ENCODE measurements at regions not wholly inside any gene's neighbourhood (a gene's known extent, or its start where the extent isn't known, plus 50 kb on each side); places are given as distances from the start of the nearest gene placed in this dataset.

GRCh38 chr3:5270666-5271371 lies 83.3 kb downstream of the EDEM1 start:
- no peak for DNase-seq (ENCODE audit: low spot score)

GRCh38 chr3:5271372-5271683 lies 83.8 kb downstream of the EDEM1 start:
- DNase-seq (ENCODE audit: low spot score): no peak

- no peak for DNase-seq (ENCODE audit: low spot score)
Observed at GRCh38 chr3:5272387-5272786, 84.9 kb downstream of the EDEM1 start.

GRCh38 chr3:5274091-5274490 lies 86.6 kb downstream of the EDEM1 start:
- no peak for DNase-seq (ENCODE audit: low spot score)

- DNase-seq (ENCODE audit: low spot score): no peak
Observed at GRCh38 chr3:5275529-5275928, 88.0 kb downstream of the EDEM1 start.

GRCh38 chr3:5276934-5277333 lies 89.4 kb downstream of the EDEM1 start:
- DNase-seq (ENCODE audit: low spot score): no peak

- DNase-seq (ENCODE audit: low spot score): no peak
Observed at GRCh38 chr3:5277612-5278236, 90.2 kb downstream of the EDEM1 start.

GRCh38 chr3:5278666-5279065 lies 91.2 kb downstream of the EDEM1 start:
- DNase-seq (ENCODE audit: low spot score): no peak

- no peak for DNase-seq (ENCODE audit: low spot score)
Observed at GRCh38 chr3:5282703-5283102, 95.2 kb downstream of the EDEM1 start.

GRCh38 chr3:5285439-5285838 lies 97.9 kb downstream of the EDEM1 start:
- no peak for DNase-seq (ENCODE audit: low spot score)

GRCh38 chr3:5290915-5291314 lies 103.4 kb downstream of the EDEM1 start:
- DNase-seq (ENCODE audit: low spot score): no peak

GRCh38 chr3:5292512-5292911 lies 105.0 kb downstream of the EDEM1 start:
- DNase-seq (ENCODE audit: low spot score): no peak

GRCh38 chr3:5293207-5293606 lies 105.7 kb downstream of the EDEM1 start:
- no peak for DNase-seq (ENCODE audit: low spot score)

- no peak for DNase-seq (ENCODE audit: low spot score)
Observed at GRCh38 chr3:5294356-5294755, 106.8 kb downstream of the EDEM1 start.

- no peak for DNase-seq (ENCODE audit: low spot score)
Observed at GRCh38 chr3:5295191-5295690, 107.7 kb downstream of the EDEM1 start.

GRCh38 chr3:5296362-5296761 lies 108.9 kb downstream of the EDEM1 start:
- no peak for DNase-seq (ENCODE audit: low spot score)

- no peak for DNase-seq (ENCODE audit: low spot score)
Observed at GRCh38 chr3:5297895-5298294, 110.4 kb downstream of the EDEM1 start.

- no peak for DNase-seq (ENCODE audit: low spot score)
Observed at GRCh38 chr3:5298453-5298852, 110.9 kb downstream of the EDEM1 start.

- DNase-seq (ENCODE audit: low spot score): no peak
Observed at GRCh38 chr3:5299161-5299560, 111.7 kb downstream of the EDEM1 start.

- DNase-seq (ENCODE audit: low spot score): no peak
Observed at GRCh38 chr3:5300638-5301037, 113.1 kb downstream of the EDEM1 start.

- DNase-seq (ENCODE audit: low spot score): no peak
Observed at GRCh38 chr3:5301651-5302297, 114.3 kb downstream of the EDEM1 start.

GRCh38 chr3:5302661-5303060 lies 115.2 kb downstream of the EDEM1 start:
- DNase-seq (ENCODE audit: low spot score): no peak

- no peak for DNase-seq (ENCODE audit: low spot score)
Observed at GRCh38 chr3:5304188-5304587, 116.7 kb downstream of the EDEM1 start.
